ENCODE measurements at regions not wholly inside any gene's neighbourhood (a gene's known extent, or its start where the extent isn't known, plus 50 kb on each side); places are given as distances from the start of the nearest gene placed in this dataset.

GRCh38 chr2:217016796-217017419, 157.0 kb upstream of the TNP1 start:
- Mint-ChIP-seq H3K4me1 (ENCODE audit: low read depth) (peaks cover 2% of the 10 kb centered on the region), H3K27ac (no peak overlapping the region), H3K27me3 (peaks cover 7% of the 10 kb centered on the region), H3K4me3 (no peak overlapping the region), H3K36me3 (no peaks in the 10 kb centered on the region), H3K9me3 (ENCODE audit: low read depth) (no peaks in the 10 kb centered on the region)

GRCh38 chr2:217014328-217015105, 154.7 kb upstream of the TNP1 start:
- Mint-ChIP-seq H3K27ac (no peak overlapping the region), H3K4me3 (no peak overlapping the region), H3K27me3 (peaks cover 9% of the 10 kb centered on the region), H3K36me3 (no peaks in the 10 kb centered on the region), H3K4me1 (ENCODE audit: low read depth) (peaks cover 2% of the 10 kb centered on the region), H3K9me3 (ENCODE audit: low read depth) (no peaks in the 10 kb centered on the region)

- peaks cover 2% of the 10 kb centered on the region for H3K4me1 Mint-ChIP-seq (ENCODE audit: low read depth)
- H3K27ac Mint-ChIP-seq, result no peak overlapping the region
- H3K4me3 Mint-ChIP-seq, result no peak overlapping the region
- no peaks in the 10 kb centered on the region for H3K9me3 Mint-ChIP-seq (ENCODE audit: low read depth)
- no peaks in the 10 kb centered on the region for H3K36me3 Mint-ChIP-seq
- H3K27me3 Mint-ChIP-seq, result peaks cover 13% of the 10 kb centered on the region
Observed at GRCh38 chr2:217013926-217014325, 154.1 kb upstream of the TNP1 start.

GRCh38 chr2:217011576-217011975, 151.7 kb upstream of the TNP1 start:
- H3K4me1 Mint-ChIP-seq (ENCODE audit: low read depth), result peaks cover 2% of the 10 kb centered on the region
- no peak overlapping the region for H3K27ac Mint-ChIP-seq
- H3K27me3 Mint-ChIP-seq, result peaks cover 21% of the 10 kb centered on the region
- H3K4me3 Mint-ChIP-seq, result no peak overlapping the region
- no peaks in the 10 kb centered on the region for H3K36me3 Mint-ChIP-seq
- no peaks in the 10 kb centered on the region for H3K9me3 Mint-ChIP-seq (ENCODE audit: low read depth)

- H3K27me3 Mint-ChIP-seq, result peaks cover 22% of the 10 kb centered on the region
- H3K4me1 Mint-ChIP-seq (ENCODE audit: low read depth), result peaks cover 2% of the 10 kb centered on the region
- no peak overlapping the region for H3K27ac Mint-ChIP-seq
- H3K9me3 Mint-ChIP-seq (ENCODE audit: low read depth), result no peaks in the 10 kb centered on the region
- no peaks in the 10 kb centered on the region for H3K36me3 Mint-ChIP-seq
- H3K4me3 Mint-ChIP-seq, result no peak overlapping the region
Observed at GRCh38 chr2:217010173-217010572, 150.3 kb upstream of the TNP1 start.

GRCh38 chr2:217008794-217009193, 148.9 kb upstream of the TNP1 start:
- Mint-ChIP-seq H3K27me3 (peaks cover 22% of the 10 kb centered on the region), H3K36me3 (no peaks in the 10 kb centered on the region), H3K4me1 (ENCODE audit: low read depth) (no peaks in the 10 kb centered on the region), H3K27ac (no peak overlapping the region), H3K9me3 (ENCODE audit: low read depth) (no peaks in the 10 kb centered on the region), H3K4me3 (no peak overlapping the region)

- no peaks in the 10 kb centered on the region for H3K36me3 Mint-ChIP-seq
- H3K4me3 Mint-ChIP-seq, result no peak overlapping the region
- H3K9me3 Mint-ChIP-seq (ENCODE audit: low read depth), result no peaks in the 10 kb centered on the region
- no peaks in the 10 kb centered on the region for H3K4me1 Mint-ChIP-seq (ENCODE audit: low read depth)
- H3K27me3 Mint-ChIP-seq, result peaks cover 15% of the 10 kb centered on the region
- no peak overlapping the region for H3K27ac Mint-ChIP-seq
Observed at GRCh38 chr2:217006217-217006616, 146.4 kb upstream of the TNP1 start.

GRCh38 chr2:217004656-217005055, 144.8 kb upstream of the TNP1 start:
- H3K27ac Mint-ChIP-seq, result no peak overlapping the region
- H3K27me3 Mint-ChIP-seq, result peaks cover 15% of the 10 kb centered on the region
- H3K36me3 Mint-ChIP-seq, result no peaks in the 10 kb centered on the region
- no peak overlapping the region for H3K4me3 Mint-ChIP-seq
- H3K4me1 Mint-ChIP-seq (ENCODE audit: low read depth), result no peaks in the 10 kb centered on the region
- H3K9me3 Mint-ChIP-seq (ENCODE audit: low read depth), result no peaks in the 10 kb centered on the region

- Mint-ChIP-seq H3K27me3 (peaks cover 3% of the 10 kb centered on the region), H3K4me3 (no peak overlapping the region), H3K27ac (no peak overlapping the region), H3K9me3 (ENCODE audit: low read depth) (no peaks in the 10 kb centered on the region), H3K4me1 (ENCODE audit: low read depth) (no peaks in the 10 kb centered on the region), H3K36me3 (no peaks in the 10 kb centered on the region)
Observed at GRCh38 chr2:217001740-217002139, 141.9 kb upstream of the TNP1 start.

GRCh38 chr2:217000406-217000805, 140.5 kb upstream of the TNP1 start:
- H3K27ac Mint-ChIP-seq, result no peak overlapping the region
- H3K4me1 Mint-ChIP-seq (ENCODE audit: low read depth), result no peaks in the 10 kb centered on the region
- no peak overlapping the region for H3K4me3 Mint-ChIP-seq
- peaks cover 2% of the 10 kb centered on the region for H3K27me3 Mint-ChIP-seq
- no peaks in the 10 kb centered on the region for H3K36me3 Mint-ChIP-seq
- no peaks in the 10 kb centered on the region for H3K9me3 Mint-ChIP-seq (ENCODE audit: low read depth)

GRCh38 chr2:216996279-216996845, 136.5 kb upstream of the TNP1 start:
- peaks cover 4% of the 10 kb centered on the region for H3K27me3 Mint-ChIP-seq
- no peaks in the 10 kb centered on the region for H3K36me3 Mint-ChIP-seq
- H3K9me3 Mint-ChIP-seq (ENCODE audit: low read depth), result no peaks in the 10 kb centered on the region
- H3K27ac Mint-ChIP-seq, result no peak overlapping the region
- no peaks in the 10 kb centered on the region for H3K4me1 Mint-ChIP-seq (ENCODE audit: low read depth)
- H3K4me3 Mint-ChIP-seq, result no peak overlapping the region

- Mint-ChIP-seq H3K4me1 (ENCODE audit: low read depth) (no peaks in the 10 kb centered on the region), H3K9me3 (ENCODE audit: low read depth) (no peaks in the 10 kb centered on the region), H3K27me3 (peaks cover 4% of the 10 kb centered on the region), H3K4me3 (no peak overlapping the region), H3K36me3 (no peaks in the 10 kb centered on the region), H3K27ac (no peak overlapping the region)
Observed at GRCh38 chr2:216994353-216994854, 134.5 kb upstream of the TNP1 start.

- H3K4me1 Mint-ChIP-seq (ENCODE audit: low read depth), result no peaks in the 10 kb centered on the region
- H3K27me3 Mint-ChIP-seq, result peaks cover 4% of the 10 kb centered on the region
- no peaks in the 10 kb centered on the region for H3K36me3 Mint-ChIP-seq
- no peaks in the 10 kb centered on the region for H3K9me3 Mint-ChIP-seq (ENCODE audit: low read depth)
- no peak overlapping the region for H3K27ac Mint-ChIP-seq
- H3K4me3 Mint-ChIP-seq, result no peak overlapping the region
Observed at GRCh38 chr2:216992056-216992675, 132.3 kb upstream of the TNP1 start.

- Mint-ChIP-seq H3K4me1 (ENCODE audit: low read depth) (no peaks in the 10 kb centered on the region), H3K27me3 (peaks cover 4% of the 10 kb centered on the region), H3K4me3 (no peak overlapping the region), H3K27ac (no peak overlapping the region), H3K9me3 (ENCODE audit: low read depth) (no peaks in the 10 kb centered on the region), H3K36me3 (no peaks in the 10 kb centered on the region)
Observed at GRCh38 chr2:216991563-216991962, 131.7 kb upstream of the TNP1 start.
